Stromal cell of bone marrow (primary cell): ENCODE measurements at regions not wholly inside any gene's neighbourhood (a gene's known extent, or its start where the extent isn't known, plus 50 kb on each side); places are given as distances from the start of the nearest gene placed in this dataset.

Source experiments
- DNase-seq: peaks from one replicate; pipeline ENCODE4 v3.0.0-alpha.2; 2012; ENCODE audit warnings: low read depth

- peak; percentile 88 for DNase-seq
These were observed 226.4 kb upstream of the HABP2 start for GRCh38 chr10:113326160-113327111.

- peak; percentile 68 for DNase-seq
These were observed 223.7 kb upstream of the HABP2 start for GRCh38 chr10:113329121-113329596.

- no peak for DNase-seq
These were observed 220.9 kb upstream of the HABP2 start for GRCh38 chr10:113331961-113332360.

GRCh38 chr10:113333313-113333712 lies 219.5 kb upstream of the HABP2 start:
- DNase-seq = no peak

- DNase-seq = peak; percentile 66
These were observed 217.3 kb upstream of the HABP2 start for GRCh38 chr10:113335592-113335991.

GRCh38 chr10:113336549-113337130 lies 216.2 kb upstream of the HABP2 start:
- DNase-seq = no peak

DNA sequence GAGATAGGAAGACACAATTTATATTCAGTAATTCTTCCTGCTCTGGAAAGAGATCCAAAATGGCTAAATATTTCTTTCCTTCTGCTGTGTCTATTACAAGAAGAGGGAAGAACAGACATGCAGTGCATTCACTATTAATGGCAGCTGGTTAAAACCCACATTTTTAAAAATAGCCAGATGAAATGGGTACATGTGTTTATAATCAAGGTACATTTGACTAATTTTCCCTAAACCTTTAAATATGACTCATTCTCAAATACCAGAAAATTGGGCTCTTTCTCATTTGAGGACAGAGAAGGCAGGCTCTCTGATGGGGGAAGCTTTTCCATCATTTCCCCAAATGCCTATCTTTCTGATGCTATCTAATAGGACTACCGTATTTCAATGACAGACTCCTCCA lies 215.7 kb upstream of the HABP2 start:
- no peak for DNase-seq

DNA sequence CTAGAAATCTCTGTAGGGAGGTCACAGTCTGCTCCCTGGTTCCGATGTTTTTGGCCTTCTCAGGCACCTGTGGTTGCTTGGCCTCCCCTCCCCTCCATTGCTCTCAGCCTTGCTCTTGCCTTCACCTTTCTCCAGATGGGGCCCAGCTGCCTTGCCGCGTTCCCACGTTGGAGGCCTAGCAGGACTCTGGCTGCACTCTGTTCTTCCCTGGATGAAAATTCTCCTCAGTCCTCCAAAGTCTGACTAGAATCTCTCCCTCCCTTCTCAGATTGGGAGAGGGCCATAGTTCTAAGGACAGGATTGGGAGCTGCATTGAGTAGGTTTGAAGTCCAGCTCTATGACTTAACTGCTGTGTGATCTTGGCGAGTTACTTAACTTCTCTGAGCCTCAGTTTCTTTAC lies 213.7 kb upstream of the HABP2 start:
- no peak for DNase-seq

DNA sequence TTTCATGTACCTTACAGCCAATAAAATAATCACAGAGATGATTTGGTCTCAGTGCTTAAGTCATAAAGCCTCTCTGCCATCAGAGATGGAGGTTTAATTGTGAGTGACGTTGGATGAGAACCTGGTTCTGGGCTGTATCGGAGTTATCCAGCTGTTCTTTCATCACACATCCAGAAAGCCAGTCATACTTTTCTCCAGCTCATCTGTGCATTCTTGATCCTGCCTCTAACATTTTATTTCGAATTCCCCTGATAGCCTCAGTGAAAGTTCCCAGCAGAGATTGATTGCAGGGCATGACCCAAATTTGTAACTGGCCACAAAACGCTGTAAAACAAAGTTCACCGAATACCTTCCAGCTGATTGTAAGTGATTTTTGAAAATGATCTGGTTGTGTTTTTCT lies 212.6 kb upstream of the HABP2 start:
- DNase-seq = no peak

GRCh38 chr10:113341138-113341537 lies 211.7 kb upstream of the HABP2 start:
- no peak for DNase-seq

DNA sequence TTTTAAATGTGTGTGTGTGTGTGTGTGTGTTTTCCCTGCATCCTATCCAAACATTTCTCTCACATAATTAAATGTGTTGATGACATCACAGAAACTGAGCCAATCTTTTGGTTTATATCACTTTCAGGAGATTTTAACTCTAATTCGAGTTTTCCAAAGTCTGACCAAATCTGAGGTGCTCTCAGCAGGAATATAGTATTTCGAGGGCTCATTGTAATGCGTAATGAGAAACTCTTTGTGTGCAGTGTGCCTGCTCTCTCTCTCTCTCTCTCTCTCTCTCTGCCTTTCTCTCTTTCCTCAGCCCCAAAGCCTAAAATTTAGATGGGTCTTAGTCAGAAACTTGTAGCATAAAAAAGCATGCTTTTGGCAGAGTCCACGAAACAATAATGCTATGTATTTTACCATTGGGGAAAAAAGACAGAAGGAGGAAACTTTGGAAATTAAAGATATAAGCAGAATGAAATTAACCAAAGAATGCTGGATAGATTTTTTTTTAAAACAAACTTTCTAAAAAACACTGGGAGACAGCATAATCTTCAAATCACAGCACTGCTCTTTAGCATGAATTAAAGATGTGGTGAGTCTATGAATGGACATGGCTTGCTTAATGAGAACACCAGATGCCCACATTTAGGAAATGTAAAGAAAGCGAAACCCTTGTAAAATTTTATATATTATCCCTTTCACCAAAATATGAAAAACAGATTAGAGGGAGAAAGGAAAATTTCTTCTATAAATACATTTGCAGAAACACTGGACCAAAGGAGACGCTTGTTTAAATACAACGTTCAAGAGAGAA lies 206.8 kb upstream of the HABP2 start:
- DNase-seq = no peak

- no peak for DNase-seq
These were observed 205.3 kb upstream of the HABP2 start for GRCh38 chr10:113347508-113347907.

DNA sequence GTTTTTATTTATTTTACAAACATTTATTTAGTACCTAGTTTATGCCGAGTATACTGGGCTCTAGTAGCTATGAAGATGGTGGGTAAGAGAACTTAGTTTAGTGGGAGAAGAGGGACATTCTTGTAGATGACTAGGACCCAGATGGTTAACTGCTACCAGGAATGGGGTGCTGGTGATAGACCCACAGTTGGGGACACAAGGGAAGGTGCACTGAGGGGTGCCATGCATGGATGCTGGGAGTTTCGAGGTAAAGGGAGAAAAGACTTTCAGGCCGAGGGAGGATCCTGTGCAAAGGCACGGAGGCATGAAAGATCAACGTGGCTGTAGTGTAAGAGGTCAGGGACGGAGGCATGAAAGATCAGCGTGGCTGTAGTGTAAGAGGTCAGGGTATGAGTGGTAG lies 204.2 kb upstream of the HABP2 start:
- no peak for DNase-seq

GRCh38 chr10:113350311-113351040 lies 202.4 kb upstream of the HABP2 start:
- DNase-seq = no peak

- no peak for DNase-seq
These were observed 198.1 kb upstream of the HABP2 start for GRCh38 chr10:113354711-113355110.

DNA sequence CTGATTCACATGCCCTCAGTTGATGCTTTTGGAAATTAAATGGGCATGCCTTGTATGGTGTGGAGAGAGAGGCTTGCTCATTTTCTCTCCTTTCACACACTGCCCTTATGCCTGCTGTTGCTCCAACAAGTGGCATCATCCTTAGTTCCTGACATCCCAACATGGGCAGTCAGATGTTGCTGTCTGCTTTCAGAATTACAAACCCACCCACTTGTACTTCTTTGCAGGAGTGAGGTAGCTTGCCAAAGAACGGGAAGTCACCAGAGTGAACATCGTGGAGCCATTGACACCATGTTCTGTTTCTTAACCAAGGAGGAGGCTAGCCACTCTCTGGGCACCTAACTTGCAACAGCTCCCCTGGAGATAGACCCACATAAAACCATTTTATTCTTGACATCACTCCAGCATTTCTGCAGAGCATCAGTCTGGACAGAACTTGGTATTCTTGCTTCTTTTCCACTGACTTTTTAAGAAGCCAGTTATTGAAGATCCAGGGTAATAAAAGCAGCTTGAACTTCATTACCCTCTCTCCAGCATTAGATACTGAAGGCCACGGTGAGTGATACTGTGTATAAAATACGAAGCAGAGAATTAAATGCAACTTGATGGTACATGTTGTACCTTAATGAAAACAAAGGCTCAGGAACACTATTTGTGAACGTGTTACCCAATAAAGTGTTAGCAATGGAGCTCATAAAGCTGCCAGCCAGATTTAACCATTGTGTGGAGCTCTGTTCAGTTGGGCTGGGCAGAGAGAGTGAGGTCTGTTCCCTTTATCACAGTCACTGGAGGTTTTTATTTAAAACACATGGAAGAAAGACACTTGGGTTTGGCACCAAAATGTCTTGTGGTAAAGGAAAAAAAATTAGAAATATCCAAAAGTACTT lies 195.8 kb upstream of the HABP2 start:
- no peak for DNase-seq

- DNase-seq = no peak
These were observed 195.1 kb upstream of the HABP2 start for GRCh38 chr10:113357681-113358300.

DNA sequence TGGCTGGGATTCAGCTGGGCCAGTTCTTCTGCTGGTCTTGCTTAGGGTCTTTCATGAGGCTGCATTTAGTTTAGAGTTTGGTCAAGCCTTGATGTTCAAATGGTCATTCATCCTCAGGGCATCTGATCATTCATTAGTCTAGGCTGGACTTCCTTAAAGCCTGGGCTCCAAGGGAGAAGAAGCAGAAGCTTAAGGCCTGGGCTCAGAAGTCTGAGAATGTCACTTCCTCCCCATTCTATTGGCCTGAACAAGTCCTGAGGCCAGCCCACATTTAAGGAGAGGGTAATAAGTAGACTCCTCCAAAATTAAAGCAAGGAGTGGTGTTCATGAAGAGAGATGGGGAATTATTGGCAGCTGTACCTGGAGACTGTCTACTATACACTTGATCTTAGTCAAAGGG lies 193.2 kb upstream of the HABP2 start:
- DNase-seq = no peak

- no peak for DNase-seq
These were observed 192.0 kb upstream of the HABP2 start for GRCh38 chr10:113360870-113361269.

DNA sequence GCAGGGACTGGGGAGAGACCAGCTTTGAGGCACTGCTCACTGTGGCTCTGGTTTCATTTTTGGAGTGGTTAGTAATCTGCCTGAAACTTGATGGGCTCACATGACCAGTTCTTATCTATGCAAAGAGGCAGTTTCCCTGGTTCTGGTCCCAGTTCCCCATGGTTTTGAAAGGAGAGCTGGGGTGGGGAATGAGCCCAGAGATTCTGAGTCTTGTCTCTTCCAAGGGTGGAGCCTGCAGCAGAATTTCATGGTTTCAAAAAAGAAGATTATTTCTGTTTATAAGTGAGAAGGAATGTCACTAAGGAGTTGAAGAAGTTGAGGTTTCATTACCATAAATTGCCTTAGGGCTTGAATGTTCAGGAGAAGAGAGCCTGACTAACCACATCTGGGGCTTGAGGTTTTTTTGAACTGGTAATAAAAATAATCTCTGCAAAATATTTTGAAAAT lies 190.2 kb upstream of the HABP2 start:
- peak; percentile 38 for DNase-seq
